GM12892 (cell line): ENCODE measurements at regions not wholly inside any gene's neighbourhood (a gene's known extent, or its start where the extent isn't known, plus 50 kb on each side); places are given as distances from the start of the nearest gene placed in this dataset.

Source experiments
- POLR2A ChIP-seq: IDR thresholded peaks from 2 replicates; pipeline ENCODE4 v1.6.1; 2011; ENCODE audit warnings: low read depth, low read length, control low read depth
- POLR2AphosphoS5 ChIP-seq: IDR thresholded peaks from 2 replicates; pipeline ENCODE4 v1.6.1; 2011; ENCODE audit warnings: low read depth, low read length, control low read depth

GRCh38 chr7:131727189-131727588, 170.8 kb upstream of the PODXL start:
- no peak for TF ChIP-seq POLR2AphosphoS5
- no peak for TF ChIP-seq POLR2A
